NOMO-1 (cell line): ENCODE measurements at regions not wholly inside any gene's neighbourhood (a gene's known extent, or its start where the extent isn't known, plus 50 kb on each side); places are given as distances from the start of the nearest gene placed in this dataset.
"Not testable (repeated sequence)": the region's sequence is repeated elsewhere in the genome, so short reads cannot be mapped to it uniquely, and the experiment has no call there.

ENCODE experiments used
- DNase-seq, 2 experiments: peaks; one replicate each; lab custom pipeline; 2025; ENCODE audit not compliant: unreplicated experiment in 2 of 2; lab: John Stamatoyannopoulos, UW

GRCh38 chr7:68248973-68249372 lies 1252.3 kb downstream of the TYW1 start:
- no peak for DNase-seq

GRCh38 chr7:68249611-68250010 lies 1253.0 kb downstream of the TYW1 start:
- DNase-seq = no peak

GRCh38 chr7:68250143-68250542 lies 1253.5 kb downstream of the TYW1 start:
- DNase-seq = no peak

- not testable (repeated sequence) for DNase-seq
Observed at GRCh38 chr7:68254815-68255214, 1258.2 kb downstream of the TYW1 start.

GRCh38 chr7:68256295-68256694 lies 1259.7 kb downstream of the TYW1 start:
- DNase-seq = no peak

- DNase-seq = no peak
Observed at GRCh38 chr7:68258609-68259008, 1262.0 kb downstream of the TYW1 start.

- DNase-seq = no peak
Observed at GRCh38 chr7:68265258-68265657, 1268.6 kb downstream of the TYW1 start.

GRCh38 chr7:68266004-68266579 lies 1269.5 kb downstream of the TYW1 start:
- no peak for DNase-seq

GRCh38 chr7:68267486-68267885 lies 1270.9 kb downstream of the TYW1 start:
- no peak for DNase-seq

- no peak for DNase-seq
Observed at GRCh38 chr7:68269405-68269804, 1272.8 kb downstream of the TYW1 start.

GRCh38 chr7:68272507-68272906 lies 1275.9 kb downstream of the TYW1 start:
- no peak for DNase-seq

- no peak for DNase-seq
Observed at GRCh38 chr7:68276725-68277124, 1280.1 kb downstream of the TYW1 start.

- DNase-seq = no peak
Observed at GRCh38 chr7:68279827-68280400, 1283.3 kb downstream of the TYW1 start.

GRCh38 chr7:68280931-68281330 lies 1284.3 kb downstream of the TYW1 start:
- no peak for DNase-seq

- DNase-seq = no peak
Observed at GRCh38 chr7:68288144-68288593, 1291.5 kb downstream of the TYW1 start.

GRCh38 chr7:68291710-68292109 lies 1295.1 kb downstream of the TYW1 start:
- DNase-seq = no peak

- no peak for DNase-seq
Observed at GRCh38 chr7:68295386-68295785, 1298.8 kb downstream of the TYW1 start.

GRCh38 chr7:68304536-68304935 lies 1293.7 kb upstream of the AUTS2 start:
- DNase-seq = no peak

- no peak for DNase-seq
Observed at GRCh38 chr7:68306692-68307107, 1291.6 kb upstream of the AUTS2 start.

- DNase-seq = no peak
Observed at GRCh38 chr7:68309271-68309670, 1289.0 kb upstream of the AUTS2 start.

GRCh38 chr7:68309806-68310205 lies 1288.5 kb upstream of the AUTS2 start:
- no peak for DNase-seq

GRCh38 chr7:68311958-68312357 lies 1286.3 kb upstream of the AUTS2 start:
- no peak for DNase-seq

GRCh38 chr7:68313806-68314205 lies 1284.5 kb upstream of the AUTS2 start:
- no peak for DNase-seq
